HepG2 (cell line): ENCODE measurements at regions not wholly inside any gene's neighbourhood (a gene's known extent, or its start where the extent isn't known, plus 50 kb on each side); places are given as distances from the start of the nearest gene placed in this dataset.

ENCODE experiments used
- DMAP1 ChIP-seq: IDR thresholded peaks from 2 replicates; pipeline ENCODE4 v1.6.1; 2016
- HDAC1 ChIP-seq: sonication (generic); formaldehyde crosslinking; IDR thresholded peaks from 2 replicates; pipeline ENCODE4 v1.5.1; 2020; ENCODE audit warnings: mild to moderate bottlenecking, missing genetic modification reagents
- HNF4A ChIP-seq: sonication (generic); formaldehyde crosslinking; IDR thresholded peaks from 2 replicates; pipeline ENCODE4 v1.4.0; 2020; ENCODE audit warnings: missing genetic modification reagents
- REXO4 ChIP-seq: sonication (generic); formaldehyde crosslinking; IDR thresholded peaks from 2 replicates; pipeline ENCODE4 v1.8.0; 2022; ENCODE audit warnings: missing genetic modification reagents, mild to moderate bottlenecking, borderline replicate concordance
- ZMYM2 ChIP-seq: sonication (generic); formaldehyde crosslinking; IDR thresholded peaks from 2 replicates; pipeline ENCODE4 v1.8.0; 2022; ENCODE audit warnings: mild to moderate bottlenecking, missing genetic modification reagents
- ZMYM3 ChIP-seq: sonication (generic); formaldehyde crosslinking; IDR thresholded peaks from 2 replicates; pipeline ENCODE4 v1.5.1; 2020; ENCODE audit warnings: mild to moderate bottlenecking, missing genetic modification reagents
- ZNF292 ChIP-seq: sonication (generic); formaldehyde crosslinking; IDR thresholded peaks from 2 replicates; pipeline ENCODE4 v1.8.1; 2022; ENCODE audit warnings: mild to moderate bottlenecking, low read depth, missing genetic modification reagents, borderline replicate concordance
- ZNF777 ChIP-seq: sonication (generic); formaldehyde crosslinking; IDR thresholded peaks from 2 replicates; pipeline ENCODE4 v1.4.0; 2020; ENCODE audit warnings: missing genetic modification reagents
- TF ChIP-seq, protein P1 (sequence below): sonication (generic); formaldehyde crosslinking; IDR thresholded peaks from 2 replicates; pipeline ENCODE4 v1.5.1; 2020; ENCODE audit warnings: mild to moderate bottlenecking, missing genetic modification reagents, borderline replicate concordance
- TF ChIP-seq, protein P2 (sequence below): sonication (generic); IDR thresholded peaks from 2 replicates; pipeline ENCODE4 v1.6.1; 2016; ENCODE audit warnings: low read depth, borderline replicate concordance

DNA sequence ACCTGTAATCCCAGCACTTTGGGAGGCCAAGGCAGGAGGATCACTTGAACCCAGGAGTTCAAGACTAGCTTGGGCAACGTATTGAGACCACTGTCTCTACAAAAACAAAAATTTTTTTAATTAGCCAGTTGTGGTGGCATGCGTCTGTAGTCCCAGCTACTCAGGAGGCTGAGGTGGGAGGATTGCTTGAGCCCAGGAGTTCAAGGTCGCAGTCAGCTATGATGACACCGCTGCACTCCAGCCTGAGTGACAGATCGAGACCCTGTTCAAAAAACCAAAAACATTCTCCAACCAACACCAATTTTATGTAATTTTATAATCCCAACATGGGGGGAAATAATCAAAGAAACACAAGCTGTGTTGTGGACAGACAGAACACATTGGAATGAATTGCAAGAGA is 54.6 kb upstream of the TNRC6A start (continued):
- TF ChIP-seq, protein P1, sequence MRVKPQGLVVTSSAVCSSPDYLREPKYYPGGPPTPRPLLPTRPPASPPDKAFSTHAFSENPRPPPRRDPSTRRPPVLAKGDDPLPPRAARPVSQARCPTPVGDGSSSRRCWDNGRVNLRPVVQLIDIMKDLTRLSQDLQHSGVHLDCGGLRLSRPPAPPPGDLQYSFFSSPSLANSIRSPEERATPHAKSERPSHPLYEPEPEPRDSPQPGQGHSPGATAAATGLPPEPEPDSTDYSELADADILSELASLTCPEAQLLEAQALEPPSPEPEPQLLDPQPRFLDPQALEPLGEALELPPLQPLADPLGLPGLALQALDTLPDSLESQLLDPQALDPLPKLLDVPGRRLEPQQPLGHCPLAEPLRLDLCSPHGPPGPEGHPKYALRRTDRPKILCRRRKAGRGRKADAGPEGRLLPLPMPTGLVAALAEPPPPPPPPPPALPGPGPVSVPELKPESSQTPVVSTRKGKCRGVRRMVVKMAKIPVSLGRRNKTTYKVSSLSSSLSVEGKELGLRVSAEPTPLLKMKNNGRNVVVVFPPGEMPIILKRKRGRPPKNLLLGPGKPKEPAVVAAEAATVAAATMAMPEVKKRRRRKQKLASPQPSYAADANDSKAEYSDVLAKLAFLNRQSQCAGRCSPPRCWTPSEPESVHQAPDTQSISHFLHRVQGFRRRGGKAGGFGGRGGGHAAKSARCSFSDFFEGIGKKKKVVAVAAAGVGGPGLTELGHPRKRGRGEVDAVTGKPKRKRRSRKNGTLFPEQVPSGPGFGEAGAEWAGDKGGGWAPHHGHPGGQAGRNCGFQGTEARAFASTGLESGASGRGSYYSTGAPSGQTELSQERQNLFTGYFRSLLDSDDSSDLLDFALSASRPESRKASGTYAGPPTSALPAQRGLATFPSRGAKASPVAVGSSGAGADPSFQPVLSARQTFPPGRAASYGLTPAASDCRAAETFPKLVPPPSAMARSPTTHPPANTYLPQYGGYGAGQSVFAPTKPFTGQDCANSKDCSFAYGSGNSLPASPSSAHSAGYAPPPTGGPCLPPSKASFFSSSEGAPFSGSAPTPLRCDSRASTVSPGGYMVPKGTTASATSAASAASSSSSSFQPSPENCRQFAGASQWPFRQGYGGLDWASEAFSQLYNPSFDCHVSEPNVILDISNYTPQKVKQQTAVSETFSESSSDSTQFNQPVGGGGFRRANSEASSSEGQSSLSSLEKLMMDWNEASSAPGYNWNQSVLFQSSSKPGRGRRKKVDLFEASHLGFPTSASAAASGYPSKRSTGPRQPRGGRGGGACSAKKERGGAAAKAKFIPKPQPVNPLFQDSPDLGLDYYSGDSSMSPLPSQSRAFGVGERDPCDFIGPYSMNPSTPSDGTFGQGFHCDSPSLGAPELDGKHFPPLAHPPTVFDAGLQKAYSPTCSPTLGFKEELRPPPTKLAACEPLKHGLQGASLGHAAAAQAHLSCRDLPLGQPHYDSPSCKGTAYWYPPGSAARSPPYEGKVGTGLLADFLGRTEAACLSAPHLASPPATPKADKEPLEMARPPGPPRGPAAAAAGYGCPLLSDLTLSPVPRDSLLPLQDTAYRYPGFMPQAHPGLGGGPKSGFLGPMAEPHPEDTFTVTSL (CRISPR knock-in tag), result peak; percentile 56; the same call in 1 of the 2 replicates
- TF ChIP-seq ZMYM3 (CRISPR knock-in tag), result peak; percentile 49; the same call in 1 of the 2 replicates
- no peak for TF ChIP-seq REXO4 (CRISPR knock-in tag)
- no peak for TF ChIP-seq ZNF777
- TF ChIP-seq HNF4A (CRISPR knock-in tag), result peak; percentile 55
- 0 out of 2 replicates have a peak, but pooled peaks have one; percentile 26 for TF ChIP-seq HDAC1 (CRISPR knock-in tag)
- no peak for TF ChIP-seq ZMYM2 (CRISPR knock-in tag)
- 0 out of 2 replicates have a peak, but pooled peaks have one; percentile 58 for TF ChIP-seq ZNF292 (CRISPR knock-in tag)
- TF ChIP-seq, protein P2, sequence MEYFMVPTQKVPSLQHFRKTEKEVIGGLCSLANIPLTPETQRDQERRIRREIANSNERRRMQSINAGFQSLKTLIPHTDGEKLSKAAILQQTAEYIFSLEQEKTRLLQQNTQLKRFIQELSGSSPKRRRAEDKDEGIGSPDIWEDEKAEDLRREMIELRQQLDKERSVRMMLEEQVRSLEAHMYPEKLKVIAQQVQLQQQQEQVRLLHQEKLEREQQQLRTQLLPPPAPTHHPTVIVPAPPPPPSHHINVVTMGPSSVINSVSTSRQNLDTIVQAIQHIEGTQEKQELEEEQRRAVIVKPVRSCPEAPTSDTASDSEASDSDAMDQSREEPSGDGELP, result no peak
- no peak for TF ChIP-seq DMAP1 (CRISPR knock-in tag)
